ENCODE measurements at regions not wholly inside any gene's neighbourhood (a gene's known extent, or its start where the extent isn't known, plus 50 kb on each side); places are given as distances from the start of the nearest gene placed in this dataset.

DNA sequence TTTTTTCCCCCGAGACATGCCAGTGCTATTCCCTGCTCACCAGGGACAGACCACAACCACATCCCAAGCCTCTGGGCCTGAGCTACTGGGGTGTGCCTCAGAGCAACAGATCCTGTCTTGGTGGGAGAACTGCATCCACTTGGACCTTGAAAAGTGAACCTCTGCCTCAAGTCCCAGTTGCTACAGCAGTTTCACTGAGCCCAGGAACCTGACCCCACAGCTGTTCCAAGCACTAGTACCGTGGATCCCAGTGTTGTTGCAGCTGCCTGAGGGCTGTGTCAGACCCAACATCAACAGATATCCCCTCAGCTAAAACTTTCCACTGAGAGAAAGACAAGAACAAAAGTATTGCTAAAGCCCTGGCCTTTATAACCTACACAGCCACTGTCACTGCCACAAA lies 373.0 kb downstream of the PLPP3 start:
- TF ChIP-seq POLR2A (IDR thresholded peaks at IDR 0.05; ENCODE audit: low read depth, low read length) (no peak), SPI1 (IDR thresholded peaks at IDR 0.05; ENCODE audit: low read depth, low read length) (no peak), TAF1 (IDR thresholded peaks at IDR 0.05; ENCODE audit: low read depth, low read length) (no peak), POLR2AphosphoS5 (IDR thresholded peaks at IDR 0.05; ENCODE audit: low read depth, low read length) (no peak)
